Sigmoid colon (tissue), 6 donors: ENCODE measurements at regions not wholly inside any gene's neighbourhood (a gene's known extent, or its start where the extent isn't known, plus 50 kb on each side); places are given as distances from the start of the nearest gene placed in this dataset.

Experiments
- DNase-seq: peaks from one replicate; pipeline ENCODE4 v3.0.0-alpha.2; 2019
- H3K27ac ChIP-seq, 4 donors: fragments of 200-600 bp; sonication (generic); one replicate each; pipeline ENCODE4 v1.5.1; 2016 to 2019; ENCODE audit warnings: mild to moderate bottlenecking in 1 of 4
- H3K27me3 ChIP-seq, 3 donors: fragments of 200-600 bp; sonication (generic); one replicate each; pipeline ENCODE4 v1.5.1; 2019; ENCODE audit warnings: mild to moderate bottlenecking in 1 of 3
- H3K36me3 ChIP-seq, 4 donors: fragments of 200-600 bp; sonication (generic); one replicate each; pipeline ENCODE4 v1.5.1; 2016 to 2019
- H3K4me1 ChIP-seq, 4 donors: fragments of 200-600 bp; sonication (generic); one replicate each; pipeline ENCODE4 v1.5.1; 2017 to 2019
- H3K4me3 ChIP-seq, 4 donors: fragments of 200-600 bp; sonication (generic); one replicate each; pipeline ENCODE4 v1.5.1; 2017 to 2019; ENCODE audit warnings: mild to moderate bottlenecking in 2 of 4, moderate library complexity in 1 of 4
- H3K9me3 ChIP-seq, 4 donors: fragments of 200-600 bp in 3 of 4; sonication (generic) in 3 of 4; one replicate each; pipeline versions ENCODE4 v1.5.1 to v1.6.1; 2013 to 2019
- EP300 ChIP-seq, 4 donors: sonication (generic); formaldehyde crosslinking; IDR thresholded peaks; one replicate each; pipeline ENCODE4 v1.6.1; 2017; ENCODE audit warnings: antibody characterized with exemption in 4 of 4
- POLR2A ChIP-seq, 2 donors: fragments of 450-650 bp; IDR thresholded peaks; one replicate each; pipeline ENCODE4 v1.6.1; 2016; ENCODE audit warnings: antibody characterized with exemption in 2 of 2, mild to moderate bottlenecking in 2 of 2, moderate library complexity in 2 of 2
- POLR2AphosphoS5 ChIP-seq, 4 donors: sonication (generic); formaldehyde crosslinking; IDR thresholded peaks; one replicate each; pipeline ENCODE4 v1.6.1; 2017; ENCODE audit warnings: antibody characterized with exemption in 4 of 4
- WGBS, 2 donors: extraction: QIAGEN DNeasy Blood & Tissue Kit; methylation state at CpG; one replicate each; pipeline ENCODE4 v1.1.7; 2013; 5-methylcytosine and 5-hydroxymethylcytosine counted together
- intact Hi-C: fragments of 100-400 bp; cut with DNase I; formaldehyde crosslinking; loops from one replicate; pipeline ENCODE4 v1.15.1; 2023
- TF ChIP-seq, protein P1 (sequence below), 4 experiments: fragments of 450-650 bp in 3 of 4; fragments of 200-600 bp in 1 of 4; IDR thresholded peaks; one replicate each; pipeline ENCODE4 v1.5.1; 2016 to 2019; ENCODE audit warnings: antibody characterized with exemption in 4 of 4, mild to moderate bottlenecking in 3 of 4, moderate library complexity in 2 of 4
- donor health status: healthy with polysubstance abuse.
- donor health status: healthy.

DNA sequence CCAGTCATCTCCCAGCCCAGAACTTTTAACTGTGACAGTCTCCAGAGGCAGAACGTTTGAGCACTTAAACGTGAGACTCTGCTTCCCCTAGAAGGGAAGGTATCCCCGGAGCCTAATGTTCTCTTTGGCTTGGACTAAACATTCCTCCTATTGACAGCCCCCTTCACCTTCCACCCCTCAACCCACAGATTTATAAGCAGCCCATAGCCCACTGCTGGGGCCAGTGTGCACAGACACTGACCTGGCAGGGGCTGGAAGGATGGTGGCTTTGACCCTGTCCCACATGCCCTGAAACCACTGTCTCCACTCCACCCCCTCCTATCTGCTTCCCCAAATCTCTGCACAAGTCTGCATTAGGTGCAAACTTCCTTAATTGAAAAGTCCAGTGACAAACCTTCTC, 715.0 kb upstream of the IGFBP3 start:
- intact Hi-C loops, result no loop called here
- TF ChIP-seq, protein P1, sequence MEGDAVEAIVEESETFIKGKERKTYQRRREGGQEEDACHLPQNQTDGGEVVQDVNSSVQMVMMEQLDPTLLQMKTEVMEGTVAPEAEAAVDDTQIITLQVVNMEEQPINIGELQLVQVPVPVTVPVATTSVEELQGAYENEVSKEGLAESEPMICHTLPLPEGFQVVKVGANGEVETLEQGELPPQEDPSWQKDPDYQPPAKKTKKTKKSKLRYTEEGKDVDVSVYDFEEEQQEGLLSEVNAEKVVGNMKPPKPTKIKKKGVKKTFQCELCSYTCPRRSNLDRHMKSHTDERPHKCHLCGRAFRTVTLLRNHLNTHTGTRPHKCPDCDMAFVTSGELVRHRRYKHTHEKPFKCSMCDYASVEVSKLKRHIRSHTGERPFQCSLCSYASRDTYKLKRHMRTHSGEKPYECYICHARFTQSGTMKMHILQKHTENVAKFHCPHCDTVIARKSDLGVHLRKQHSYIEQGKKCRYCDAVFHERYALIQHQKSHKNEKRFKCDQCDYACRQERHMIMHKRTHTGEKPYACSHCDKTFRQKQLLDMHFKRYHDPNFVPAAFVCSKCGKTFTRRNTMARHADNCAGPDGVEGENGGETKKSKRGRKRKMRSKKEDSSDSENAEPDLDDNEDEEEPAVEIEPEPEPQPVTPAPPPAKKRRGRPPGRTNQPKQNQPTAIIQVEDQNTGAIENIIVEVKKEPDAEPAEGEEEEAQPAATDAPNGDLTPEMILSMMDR (IDR thresholded peaks at IDR 0.05), result no peak
- TF ChIP-seq EP300 (IDR thresholded peaks at IDR 0.05) (no peak), POLR2A (IDR thresholded peaks at IDR 0.05) (no peak), POLR2AphosphoS5 (IDR thresholded peaks at IDR 0.05) (no peak)
- WGBS, 2 donors, result 71 to 79% methylated on average over 3 of the region's 3 CpGs

DNA sequence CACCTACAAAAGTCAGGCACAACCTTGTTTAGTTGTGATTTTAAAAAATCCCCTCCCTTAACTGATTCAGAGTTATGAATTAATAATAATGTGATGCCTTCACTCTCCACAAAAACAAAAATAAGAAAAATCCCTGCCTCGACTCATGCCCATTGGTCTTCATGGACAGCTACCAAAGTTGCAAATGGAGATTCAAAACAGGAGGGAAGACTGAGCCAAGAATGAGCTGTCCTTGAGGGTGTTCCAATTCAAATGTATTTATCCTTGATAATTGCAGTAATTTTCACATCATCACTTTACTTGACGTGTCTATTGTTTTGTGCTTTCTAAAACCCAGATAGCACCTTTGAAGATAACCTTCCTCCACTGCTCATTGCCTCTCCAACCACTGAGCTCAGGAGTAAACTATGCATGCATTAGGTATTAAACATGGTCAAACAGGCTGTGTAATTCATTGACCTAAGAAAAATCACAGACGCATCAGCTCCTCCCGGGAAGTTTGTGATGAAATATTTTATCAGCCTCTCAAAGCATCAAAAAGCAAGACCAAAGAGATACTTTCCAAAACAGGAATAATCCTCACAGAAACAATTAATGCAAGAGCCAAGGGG, 712.7 kb upstream of the IGFBP3 start:
- Histone ChIP-seq H3K27me3 (no peaks in the 10 kb centered on the region), H3K36me3 (no peaks in the 10 kb centered on the region), H3K4me3 (no peak overlapping the region), H3K9me3 (no peaks in the 10 kb centered on the region), H3K4me1 (peaks cover 0 to 6% (median 0%) of the 10 kb centered on the region in 4 donors), H3K27ac (no peak overlapping the region)
- WGBS, 2 donors, result 81 to 92% methylated on average over 4 of the region's 4 CpGs
- intact Hi-C loops, result no loop called here
- no peak for DNase-seq
- TF ChIP-seq, protein P1 (IDR thresholded peaks at IDR 0.05), result no peak
- TF ChIP-seq EP300 (IDR thresholded peaks at IDR 0.05) (no peak), POLR2AphosphoS5 (IDR thresholded peaks at IDR 0.05) (no peak), POLR2A (IDR thresholded peaks at IDR 0.05) (no peak)

More for the DNA sequence above, 715.0 kb upstream of the IGFBP3 start:
- Histone ChIP-seq H3K27me3 (no peaks in the 10 kb centered on the region), H3K9me3 (no peaks in the 10 kb centered on the region), H3K27ac (no peak overlapping the region), H3K36me3 (no peaks in the 10 kb centered on the region), H3K4me3 (no peak overlapping the region), H3K4me1 (no peaks in the 10 kb centered on the region)
- DNase-seq, result no peak

DNA sequence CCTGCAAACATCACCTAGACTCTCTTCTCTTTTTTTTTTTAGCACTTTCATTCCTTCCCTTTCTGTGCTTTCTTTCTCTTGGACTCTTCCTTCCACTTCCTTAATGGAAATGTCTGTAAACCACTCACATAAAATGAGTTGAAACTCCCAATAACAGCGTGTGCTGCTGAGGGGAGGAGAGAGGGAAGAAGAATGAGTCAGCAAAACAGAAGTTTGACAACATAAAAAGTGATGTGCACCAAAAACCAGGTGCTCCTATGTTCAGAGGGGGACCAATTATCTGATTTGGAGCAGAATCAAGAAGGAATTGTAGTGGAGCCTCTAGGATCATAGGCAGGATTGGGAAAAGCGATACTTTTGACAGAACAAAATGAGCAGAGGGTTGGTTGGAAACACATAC, 712.1 kb upstream of the IGFBP3 start:
- no peak overlapping the region for H3K4me3 ChIP-seq
- WGBS, 2 donors, result 62 to 73% methylated on average over 2 of the region's 2 CpGs
- no peaks in the 10 kb centered on the region for H3K36me3 ChIP-seq
- no peak for DNase-seq
- peaks cover 0 to 6% (median 0%) of the 10 kb centered on the region in 4 donors for H3K4me1 ChIP-seq
- no peak for TF ChIP-seq POLR2AphosphoS5 (IDR thresholded peaks at IDR 0.05)
- TF ChIP-seq, protein P1 (IDR thresholded peaks at IDR 0.05), result no peak
- no peak for TF ChIP-seq POLR2A (IDR thresholded peaks at IDR 0.05)
- TF ChIP-seq EP300 (IDR thresholded peaks at IDR 0.05), result no peak
- H3K27me3 ChIP-seq, result no peaks in the 10 kb centered on the region
- no peaks in the 10 kb centered on the region for H3K9me3 ChIP-seq
- no peak overlapping the region for H3K27ac ChIP-seq
- intact Hi-C loops, result no loop called here

DNA sequence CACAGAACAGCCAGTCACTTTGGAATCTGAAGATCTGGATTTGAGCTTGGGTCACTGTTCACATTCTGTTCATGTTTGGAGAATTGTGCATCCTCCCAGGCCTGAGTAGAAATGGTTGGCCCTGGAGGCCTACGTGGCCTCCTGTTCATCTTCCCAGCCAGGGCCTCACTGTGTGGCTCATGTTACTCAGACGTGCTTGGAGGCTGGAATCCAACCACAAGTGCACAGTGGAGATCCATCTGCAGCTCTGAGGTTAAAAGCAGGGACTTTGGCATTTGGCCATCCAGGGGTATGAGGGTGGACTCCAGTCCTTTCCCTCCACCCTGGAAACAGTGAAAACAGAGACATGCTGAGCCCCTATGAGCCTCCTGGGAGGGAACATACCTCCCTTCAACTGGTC, 709.0 kb upstream of the IGFBP3 start:
- TF ChIP-seq, protein P1 (IDR thresholded peaks at IDR 0.05), result no peak
- TF ChIP-seq EP300 (IDR thresholded peaks at IDR 0.05), result no peak
- no peak for TF ChIP-seq POLR2A (IDR thresholded peaks at IDR 0.05)
- TF ChIP-seq POLR2AphosphoS5 (IDR thresholded peaks at IDR 0.05), result no peak
- Histone ChIP-seq H3K27ac (peak overlapping the region in 1 of 4 donors; percentile 16), H3K4me3 (no peak overlapping the region), H3K27me3 (no peaks in the 10 kb centered on the region), H3K4me1 (peaks cover 0 to 6% (median 0%) of the 10 kb centered on the region in 4 donors), H3K36me3 (no peaks in the 10 kb centered on the region), H3K9me3 (no peaks in the 10 kb centered on the region)
- WGBS, 2 donors, result 73 to 74% methylated on average over 2 of the region's 2 CpGs
- no peak for DNase-seq
- intact Hi-C loops, result no loop called here

DNA sequence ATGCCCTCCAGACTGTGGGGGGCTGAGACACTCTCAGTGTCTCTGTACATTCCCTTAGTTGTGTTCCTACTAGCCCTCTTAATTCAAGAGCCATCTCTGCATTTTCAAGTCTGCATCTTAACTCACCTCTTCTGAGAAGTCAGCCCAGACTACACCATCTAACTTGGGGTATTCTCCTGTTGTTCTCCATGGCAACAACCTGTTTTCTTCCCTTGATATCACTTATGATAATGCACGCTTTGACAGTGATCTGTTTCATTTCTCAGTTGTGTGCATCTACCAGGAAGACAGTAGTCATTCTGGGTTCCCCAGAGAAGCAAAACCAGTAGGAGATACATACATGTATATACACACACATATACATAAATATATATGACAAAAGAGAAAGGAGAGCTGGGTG, 707.3 kb upstream of the IGFBP3 start:
- Histone ChIP-seq H3K9me3 (no peaks in the 10 kb centered on the region), H3K27me3 (no peaks in the 10 kb centered on the region), H3K27ac (no peak overlapping the region), H3K4me1 (peaks cover 0 to 6% (median 0%) of the 10 kb centered on the region in 4 donors), H3K36me3 (no peaks in the 10 kb centered on the region), H3K4me3 (no peak overlapping the region)
- TF ChIP-seq POLR2AphosphoS5 (IDR thresholded peaks at IDR 0.05), result no peak
- no peak for TF ChIP-seq POLR2A (IDR thresholded peaks at IDR 0.05)
- no peak for TF ChIP-seq EP300 (IDR thresholded peaks at IDR 0.05)
- TF ChIP-seq, protein P1 (IDR thresholded peaks at IDR 0.05), result no peak
- WGBS, 2 donors, result 84 to 85% methylated on average over 1 of the region's 1 CpG
- intact Hi-C loops, result no loop called here
- no peak for DNase-seq
